ENCODE measurements at regions not wholly inside any gene's neighbourhood (a gene's known extent, or its start where the extent isn't known, plus 50 kb on each side); places are given as distances from the start of the nearest gene placed in this dataset.

DNA sequence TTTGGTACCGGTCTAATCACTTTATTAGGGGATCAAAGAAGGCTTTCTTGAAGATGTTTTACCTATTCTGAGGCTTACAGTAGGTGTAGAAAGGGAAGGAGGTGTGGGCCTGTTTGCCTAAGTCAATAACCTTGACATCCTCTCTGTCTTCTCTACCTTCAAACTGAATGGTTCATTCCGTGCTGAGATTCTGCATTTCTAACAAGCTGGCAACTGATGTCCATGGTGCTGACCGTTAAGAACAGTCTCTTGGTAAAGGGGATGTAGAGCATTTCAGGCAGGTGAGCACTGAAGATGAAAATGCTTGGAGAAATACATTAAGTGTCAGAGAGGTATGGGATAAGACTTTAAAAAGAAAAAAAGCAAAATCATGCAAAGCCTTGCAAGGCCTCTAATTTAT, 51.5 kb upstream of the DGKB start:
- H3K79me2 ChIP-seq (ENCODE audit: insufficient read depth, low read length), result no peaks in the 10 kb centered on the region
- H3K9ac ChIP-seq (ENCODE audit: low read length), result no peak overlapping the region
- no peaks in the 10 kb centered on the region for H3K9me2 ChIP-seq (replicated peaks; ENCODE audit: insufficient read depth, low read length)
- no peak overlapping the region for H2AFZ ChIP-seq (ENCODE audit: low read depth, low read length, severe bottlenecking)
- no peaks in the 10 kb centered on the region for H3K27me3 ChIP-seq (ENCODE audit: low read length)
- no peaks in the 10 kb centered on the region for H3F3A ChIP-seq (ENCODE audit: insufficient read depth)
- H3K4me3 ChIP-seq (ENCODE audit: insufficient read depth, low read length, poor library complexity, severe bottlenecking), result no peak overlapping the region
- H4K20me1 ChIP-seq (ENCODE audit: low read depth, low read length), result no peaks in the 10 kb centered on the region
- H3K27ac ChIP-seq (ENCODE audit: low read depth, low read length), result no peak overlapping the region
- H3K36me3 ChIP-seq (ENCODE audit: low read length), result no peaks in the 10 kb centered on the region
- TF ChIP-seq, protein P1, sequence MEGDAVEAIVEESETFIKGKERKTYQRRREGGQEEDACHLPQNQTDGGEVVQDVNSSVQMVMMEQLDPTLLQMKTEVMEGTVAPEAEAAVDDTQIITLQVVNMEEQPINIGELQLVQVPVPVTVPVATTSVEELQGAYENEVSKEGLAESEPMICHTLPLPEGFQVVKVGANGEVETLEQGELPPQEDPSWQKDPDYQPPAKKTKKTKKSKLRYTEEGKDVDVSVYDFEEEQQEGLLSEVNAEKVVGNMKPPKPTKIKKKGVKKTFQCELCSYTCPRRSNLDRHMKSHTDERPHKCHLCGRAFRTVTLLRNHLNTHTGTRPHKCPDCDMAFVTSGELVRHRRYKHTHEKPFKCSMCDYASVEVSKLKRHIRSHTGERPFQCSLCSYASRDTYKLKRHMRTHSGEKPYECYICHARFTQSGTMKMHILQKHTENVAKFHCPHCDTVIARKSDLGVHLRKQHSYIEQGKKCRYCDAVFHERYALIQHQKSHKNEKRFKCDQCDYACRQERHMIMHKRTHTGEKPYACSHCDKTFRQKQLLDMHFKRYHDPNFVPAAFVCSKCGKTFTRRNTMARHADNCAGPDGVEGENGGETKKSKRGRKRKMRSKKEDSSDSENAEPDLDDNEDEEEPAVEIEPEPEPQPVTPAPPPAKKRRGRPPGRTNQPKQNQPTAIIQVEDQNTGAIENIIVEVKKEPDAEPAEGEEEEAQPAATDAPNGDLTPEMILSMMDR (IDR thresholded peaks at IDR 0.05; ENCODE audit: insufficient read depth, low read length, poor library complexity, severe bottlenecking), result no peak
- TF ChIP-seq EZH2phosphoT487 (conservative IDR thresholded peaks at IDR 0.05; ENCODE audit: low read length), result no peak
- H3K4me2 ChIP-seq (ENCODE audit: low read depth, low read length, poor library complexity, severe bottlenecking), result no peak overlapping the region
- no peaks in the 10 kb centered on the region for H3K9me3 ChIP-seq (ENCODE audit: insufficient read depth, low read length)
